ENCODE measurements at regions not wholly inside any gene's neighbourhood (a gene's known extent, or its start where the extent isn't known, plus 50 kb on each side); places are given as distances from the start of the nearest gene placed in this dataset.
A peak's percentile ranks its signal among the peaks of the same experiment; 100 is the strongest.
"Not testable (repeated sequence)": the region's sequence is repeated elsewhere in the genome, so short reads cannot be mapped to it uniquely, and the experiment has no call there.

DNA sequence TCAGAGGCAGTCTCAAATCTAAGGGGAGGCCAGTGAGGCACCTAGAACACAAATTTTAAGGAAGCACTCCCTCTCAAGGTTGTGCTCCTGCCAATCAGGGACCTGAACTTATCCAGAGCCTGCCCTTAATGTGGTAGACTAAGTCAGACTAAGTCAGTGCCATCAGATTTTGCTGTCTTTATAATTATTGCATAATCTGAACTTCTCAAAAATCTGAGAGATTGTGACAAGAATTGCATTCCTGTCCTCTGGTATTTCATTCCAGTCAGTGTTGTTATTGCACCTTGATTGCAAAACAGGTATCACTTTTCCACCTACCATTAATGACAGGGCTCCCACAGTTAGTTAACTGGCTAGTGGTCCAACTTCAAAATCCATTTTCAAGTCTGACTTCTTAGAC is 197.1 kb upstream of the HCN1 start:
- DNase-seq (ENCODE audit: low read depth, low spot score) = no peak
- Histone ChIP-seq H3K9ac (ENCODE audit: insufficient read length, low read depth) (no peak overlapping the region), H3K9me3 (ENCODE audit: insufficient read depth, low read length) (peaks cover 7% of the 10 kb centered on the region; the same call in 1 of the 2 replicates), H3K27me3 (ENCODE audit: insufficient read depth, insufficient read length) (no peaks in the 10 kb centered on the region), H3K36me3 (ENCODE audit: insufficient read depth, insufficient read length, low read length) (no peaks in the 10 kb centered on the region), H3K4me3 (ENCODE audit: insufficient read length, low read depth) (no peak overlapping the region), H3K4me1 (ENCODE audit: insufficient read depth, insufficient read length) (no peaks in the 10 kb centered on the region)
- TF ChIP-seq YY1 (IDR thresholded peaks at IDR 0.05; ENCODE audit: insufficient read depth, insufficient read length) (no peak), ZNF274 (IDR thresholded peaks at IDR 0.05; ENCODE audit: low read depth, low read length) (no peak), SUZ12 (IDR thresholded peaks at IDR 0.05; ENCODE audit: extremely low read depth, insufficient read depth, insufficient read length) (no peak)

DNA sequence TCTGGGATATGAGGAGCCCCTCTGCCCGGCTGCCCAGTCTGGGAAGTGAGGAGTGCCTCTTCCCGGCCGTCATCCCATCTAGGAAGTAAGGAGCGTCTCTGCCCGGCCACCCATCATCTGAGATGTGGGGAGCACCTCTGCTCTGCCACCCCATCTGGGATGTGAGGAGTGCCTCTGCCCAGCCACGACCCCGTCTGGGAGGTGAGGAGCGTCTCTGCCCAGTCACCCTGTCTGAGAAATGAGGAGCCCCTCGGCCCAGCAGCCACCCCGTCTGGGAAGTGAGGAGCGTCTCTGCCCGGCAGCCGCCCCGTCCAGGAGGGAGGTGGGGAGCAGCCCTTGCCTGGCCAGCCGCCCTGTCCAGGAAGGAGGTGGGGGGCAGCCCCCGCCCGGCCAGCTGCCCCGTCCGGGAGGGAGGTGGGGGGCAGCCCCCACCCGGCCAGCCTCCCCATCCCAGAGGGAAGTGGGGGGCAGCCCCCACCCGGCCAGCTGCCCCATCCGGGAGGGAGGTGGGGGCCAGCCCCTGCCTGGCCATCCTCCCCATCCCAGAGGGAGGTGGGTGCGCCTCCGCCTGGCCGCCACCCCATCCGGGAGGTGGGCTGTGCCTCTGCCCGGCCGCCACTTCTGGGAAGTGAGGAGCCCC is 194.4 kb upstream of the HCN1 start:
- H3K4me1 ChIP-seq (ENCODE audit: insufficient read depth, insufficient read length); H3K36me3 ChIP-seq (ENCODE audit: insufficient read depth, insufficient read length, low read length); H3K4me3 ChIP-seq (ENCODE audit: insufficient read length, low read depth); DNase-seq (ENCODE audit: low read depth, low spot score); H3K27me3 ChIP-seq (ENCODE audit: insufficient read depth, insufficient read length); H3K9me3 ChIP-seq (ENCODE audit: insufficient read depth, low read length); H3K9ac ChIP-seq (ENCODE audit: insufficient read length, low read depth): not testable (repeated sequence)

DNA sequence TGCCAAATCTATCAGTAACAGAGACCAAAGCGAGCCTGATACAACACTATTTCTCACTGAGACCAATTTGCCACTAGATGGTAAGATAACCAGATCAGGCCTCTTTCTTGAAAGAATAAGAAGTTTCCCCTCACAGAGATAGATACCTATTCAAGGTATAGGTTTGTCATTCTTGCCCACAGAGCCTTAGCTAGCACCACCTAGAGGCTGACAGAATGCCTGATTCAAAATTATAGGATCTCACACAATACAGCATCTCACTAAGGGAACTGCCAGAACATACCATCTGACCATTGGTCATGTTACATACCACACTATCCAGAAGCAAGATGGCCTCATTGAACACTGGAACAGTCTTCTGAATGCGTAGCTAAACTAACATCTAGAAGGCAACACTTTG is 166.6 kb upstream of the HCN1 start:
- H3K27me3 ChIP-seq (ENCODE audit: insufficient read depth, insufficient read length) = no peaks in the 10 kb centered on the region
- no peaks in the 10 kb centered on the region for H3K9me3 ChIP-seq (ENCODE audit: insufficient read depth, low read length)
- DNase-seq (ENCODE audit: low read depth, low spot score) = no peak
- no peak overlapping the region for H3K9ac ChIP-seq (ENCODE audit: insufficient read length, low read depth)
- H3K4me3 ChIP-seq (ENCODE audit: insufficient read length, low read depth) = no peak overlapping the region
- H3K36me3 ChIP-seq (ENCODE audit: insufficient read depth, insufficient read length, low read length) = no peaks in the 10 kb centered on the region
- no peaks in the 10 kb centered on the region for H3K4me1 ChIP-seq (ENCODE audit: insufficient read depth, insufficient read length)
- TF ChIP-seq ZNF274 (IDR thresholded peaks at IDR 0.05; ENCODE audit: low read depth, low read length) (no peak), SUZ12 (IDR thresholded peaks at IDR 0.05; ENCODE audit: extremely low read depth, insufficient read depth, insufficient read length) (no peak), YY1 (IDR thresholded peaks at IDR 0.05; ENCODE audit: insufficient read depth, insufficient read length) (no peak)

DNA sequence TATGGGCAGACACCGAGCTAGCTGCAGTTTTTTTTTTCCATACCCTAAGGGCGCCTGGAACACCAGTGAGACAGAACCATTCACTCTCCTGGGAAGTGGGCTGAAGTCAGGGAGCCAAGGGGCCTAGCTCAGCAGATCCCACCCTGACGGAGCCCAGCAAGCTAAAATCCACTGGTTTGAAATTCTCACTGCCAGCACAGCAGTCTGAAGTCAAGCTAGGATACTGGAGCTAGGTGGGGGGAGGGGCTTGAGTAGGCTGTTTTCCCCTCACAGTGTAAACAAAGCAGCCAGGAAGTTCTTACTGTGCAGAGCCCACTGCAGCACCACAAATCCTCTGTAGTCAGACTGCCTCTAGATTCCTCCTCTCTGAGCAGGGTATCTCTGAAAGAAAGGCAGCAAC is 151.7 kb upstream of the HCN1 start:
- Histone ChIP-seq H3K4me1 (ENCODE audit: insufficient read depth, insufficient read length) (no peaks in the 10 kb centered on the region), H3K36me3 (ENCODE audit: insufficient read depth, insufficient read length, low read length) (no peaks in the 10 kb centered on the region), H3K4me3 (ENCODE audit: insufficient read length, low read depth) (no peak overlapping the region), H3K27me3 (ENCODE audit: insufficient read depth, insufficient read length) (no peaks in the 10 kb centered on the region), H3K9me3 (ENCODE audit: insufficient read depth, low read length) (no peaks in the 10 kb centered on the region), H3K9ac (ENCODE audit: insufficient read length, low read depth) (no peak overlapping the region)
- DNase-seq (ENCODE audit: low read depth, low spot score) = peak; percentile 72
- no peak for TF ChIP-seq SUZ12 (IDR thresholded peaks at IDR 0.05; ENCODE audit: extremely low read depth, insufficient read depth, insufficient read length)

DNA sequence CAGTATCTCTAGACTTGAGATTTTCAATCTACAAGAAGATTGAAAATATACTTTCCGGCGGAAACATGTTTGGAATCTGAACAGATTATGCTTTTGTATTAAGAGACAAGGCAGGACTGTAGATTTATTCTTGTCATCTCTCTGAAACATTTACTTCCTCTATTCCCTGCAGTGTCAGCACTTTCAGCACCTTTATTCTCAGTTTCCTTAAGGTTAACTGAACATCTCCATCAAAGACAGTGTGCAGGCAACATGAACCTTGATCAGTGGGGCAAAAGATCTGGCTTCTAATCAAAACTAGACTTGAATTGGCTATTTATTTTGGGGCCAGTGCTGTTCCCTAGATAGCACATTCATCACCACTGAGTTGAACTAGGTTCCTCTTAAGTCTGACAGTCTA is 129.9 kb upstream of the HCN1 start:
- H3K9me3 ChIP-seq (ENCODE audit: insufficient read depth, low read length) = no peaks in the 10 kb centered on the region
- H3K4me3 ChIP-seq (ENCODE audit: insufficient read length, low read depth) = no peak overlapping the region
- no peak for DNase-seq (ENCODE audit: low read depth, low spot score)
- no peak for TF ChIP-seq SUZ12 (IDR thresholded peaks at IDR 0.05; ENCODE audit: extremely low read depth, insufficient read depth, insufficient read length)
- no peak for TF ChIP-seq YY1 (IDR thresholded peaks at IDR 0.05; ENCODE audit: insufficient read depth, insufficient read length)
- no peak for TF ChIP-seq ZNF274 (IDR thresholded peaks at IDR 0.05; ENCODE audit: low read depth, low read length)
- H3K4me1 ChIP-seq (ENCODE audit: insufficient read depth, insufficient read length) = no peaks in the 10 kb centered on the region
- H3K27me3 ChIP-seq (ENCODE audit: insufficient read depth, insufficient read length) = no peaks in the 10 kb centered on the region
- H3K36me3 ChIP-seq (ENCODE audit: insufficient read depth, insufficient read length, low read length) = no peaks in the 10 kb centered on the region
- H3K9ac ChIP-seq (ENCODE audit: insufficient read length, low read depth) = no peak overlapping the region

- Histone ChIP-seq H3K9ac (ENCODE audit: insufficient read length, low read depth) (no peak overlapping the region), H3K4me1 (ENCODE audit: insufficient read depth, insufficient read length) (no peaks in the 10 kb centered on the region), H3K9me3 (ENCODE audit: insufficient read depth, low read length) (peaks cover 15% of the 10 kb centered on the region; the same call in 1 of the 2 replicates), H3K27me3 (ENCODE audit: insufficient read depth, insufficient read length) (no peaks in the 10 kb centered on the region), H3K4me3 (ENCODE audit: insufficient read length, low read depth) (no peak overlapping the region), H3K36me3 (ENCODE audit: insufficient read depth, insufficient read length, low read length) (no peaks in the 10 kb centered on the region)
- no peak for DNase-seq (ENCODE audit: low read depth, low spot score)
- TF ChIP-seq ZNF274 (IDR thresholded peaks at IDR 0.05; ENCODE audit: low read depth, low read length) (no peak), SUZ12 (IDR thresholded peaks at IDR 0.05; ENCODE audit: extremely low read depth, insufficient read depth, insufficient read length) (no peak), YY1 (IDR thresholded peaks at IDR 0.05; ENCODE audit: insufficient read depth, insufficient read length) (no peak)
Observed at GRCh38 chr5:45800331-45800730, 104.2 kb upstream of the HCN1 start.

GRCh38 chr5:45799388-45799787 is 103.2 kb upstream of the HCN1 start:
- peaks cover 15% of the 10 kb centered on the region; the same call in 1 of the 2 replicates for H3K9me3 ChIP-seq (ENCODE audit: insufficient read depth, low read length)
- H3K9ac ChIP-seq (ENCODE audit: insufficient read length, low read depth) = no peak overlapping the region
- no peaks in the 10 kb centered on the region for H3K4me1 ChIP-seq (ENCODE audit: insufficient read depth, insufficient read length)
- H3K36me3 ChIP-seq (ENCODE audit: insufficient read depth, insufficient read length, low read length) = no peaks in the 10 kb centered on the region
- DNase-seq (ENCODE audit: low read depth, low spot score) = no peak
- no peaks in the 10 kb centered on the region for H3K27me3 ChIP-seq (ENCODE audit: insufficient read depth, insufficient read length)
- no peak for TF ChIP-seq YY1 (IDR thresholded peaks at IDR 0.05; ENCODE audit: insufficient read depth, insufficient read length)
- no peak for TF ChIP-seq SUZ12 (IDR thresholded peaks at IDR 0.05; ENCODE audit: extremely low read depth, insufficient read depth, insufficient read length)
- TF ChIP-seq ZNF274 (IDR thresholded peaks at IDR 0.05; ENCODE audit: low read depth, low read length) = no peak
- H3K4me3 ChIP-seq (ENCODE audit: insufficient read length, low read depth) = no peak overlapping the region

All from NT2/D1 (cell line).